Hematopoietic multipotent progenitor cell treated with erythropoietin and hydrocortisone succinate and interleukin-3 and kit ligand, for 4 days (in vitro differentiated cells): ENCODE measurements at regions not wholly inside any gene's neighbourhood (a gene's known extent, or its start where the extent isn't known, plus 50 kb on each side); places are given as distances from the start of the nearest gene placed in this dataset.

Source experiments
- DNase-seq: peaks from one replicate; pipeline ENCODE4 v3.0.0-alpha.2; 2015

GRCh38 chr3:117133066-117133465 is 423.5 kb downstream of the TUSC7 start:
- no peak for DNase-seq

- no peak for DNase-seq
These were observed 425.6 kb downstream of the TUSC7 start for GRCh38 chr3:117135207-117135606.

- DNase-seq = no peak
These were observed 426.4 kb downstream of the TUSC7 start for GRCh38 chr3:117136003-117136402.

GRCh38 chr3:117137065-117137464 is 427.5 kb downstream of the TUSC7 start:
- no peak for DNase-seq

- no peak for DNase-seq
These were observed 430.1 kb downstream of the TUSC7 start for GRCh38 chr3:117139681-117140080.

- no peak for DNase-seq
These were observed 432.2 kb downstream of the TUSC7 start for GRCh38 chr3:117141812-117142211.

GRCh38 chr3:117144853-117145252 is 435.3 kb downstream of the TUSC7 start:
- DNase-seq = no peak

GRCh38 chr3:117145677-117146076 is 436.1 kb downstream of the TUSC7 start:
- DNase-seq = no peak

GRCh38 chr3:117146571-117146970 is 437.0 kb downstream of the TUSC7 start:
- DNase-seq = no peak

GRCh38 chr3:117149584-117149983 is 440.0 kb downstream of the TUSC7 start:
- DNase-seq = no peak

GRCh38 chr3:117150628-117151027 is 441.0 kb downstream of the TUSC7 start:
- DNase-seq = no peak

- no peak for DNase-seq
These were observed 450.6 kb downstream of the TUSC7 start for GRCh38 chr3:117160176-117160575.

GRCh38 chr3:117161816-117162215 is 452.2 kb downstream of the TUSC7 start:
- DNase-seq = no peak

GRCh38 chr3:117165176-117165575 is 455.6 kb downstream of the TUSC7 start:
- DNase-seq = no peak

GRCh38 chr3:117165601-117166051 is 456.0 kb downstream of the TUSC7 start:
- no peak for DNase-seq

- DNase-seq = no peak
These were observed 459.3 kb downstream of the TUSC7 start for GRCh38 chr3:117168896-117169295.

GRCh38 chr3:117170094-117170493 is 460.5 kb downstream of the TUSC7 start:
- no peak for DNase-seq

- DNase-seq = no peak
These were observed 461.5 kb downstream of the TUSC7 start for GRCh38 chr3:117171124-117171523.

GRCh38 chr3:117172426-117172825 is 462.8 kb downstream of the TUSC7 start:
- no peak for DNase-seq

GRCh38 chr3:117181222-117181621 is 471.6 kb downstream of the TUSC7 start:
- DNase-seq = no peak

- no peak for DNase-seq
These were observed 475.0 kb downstream of the TUSC7 start for GRCh38 chr3:117184574-117184973.

GRCh38 chr3:117191245-117191644 is 481.7 kb downstream of the TUSC7 start:
- no peak for DNase-seq

- no peak for DNase-seq
These were observed 483.3 kb downstream of the TUSC7 start for GRCh38 chr3:117192888-117193287.

GRCh38 chr3:117193390-117193789 is 483.8 kb downstream of the TUSC7 start:
- peak; percentile 4 for DNase-seq

- DNase-seq = no peak
These were observed 485.5 kb downstream of the TUSC7 start for GRCh38 chr3:117195034-117195433.

GRCh38 chr3:117200962-117201361 is 491.4 kb downstream of the TUSC7 start:
- no peak for DNase-seq
